ENCODE measurements at regions not wholly inside any gene's neighbourhood (a gene's known extent, or its start where the extent isn't known, plus 50 kb on each side); places are given as distances from the start of the nearest gene placed in this dataset.
"Not testable (repeated sequence)": the region's sequence is repeated elsewhere in the genome, so short reads cannot be mapped to it uniquely, and the experiment has no call there.

GRCh38 chr6:93183531-93183972 is 235.8 kb downstream of the EPHA7 start:
- DNase-seq (ENCODE audit: low spot score), result no peak
- no peak for TF ChIP-seq CTCF (IDR thresholded peaks at IDR 0.05; ENCODE audit: extremely low read depth, missing control alignments)

- TF ChIP-seq CTCF (IDR thresholded peaks at IDR 0.05; ENCODE audit: extremely low read depth, missing control alignments), result no peak
- DNase-seq (ENCODE audit: low spot score), result no peak
Measured at GRCh38 chr6:93182938-93183479, 236.3 kb downstream of the EPHA7 start.

- no peak for DNase-seq (ENCODE audit: low spot score)
- TF ChIP-seq CTCF (IDR thresholded peaks at IDR 0.05; ENCODE audit: extremely low read depth, missing control alignments), result no peak
Measured at GRCh38 chr6:93177918-93178317, 241.4 kb downstream of the EPHA7 start.

GRCh38 chr6:93177438-93177837 is 241.9 kb downstream of the EPHA7 start:
- DNase-seq (ENCODE audit: low spot score), result no peak
- TF ChIP-seq CTCF (IDR thresholded peaks at IDR 0.05; ENCODE audit: extremely low read depth, missing control alignments), result no peak

- peak; percentile 11 for DNase-seq (ENCODE audit: low spot score)
Measured at GRCh38 chr6:93176070-93176469, 243.3 kb downstream of the EPHA7 start.

GRCh38 chr6:93173573-93173972 is 245.8 kb downstream of the EPHA7 start:
- DNase-seq (ENCODE audit: low spot score), result not testable (repeated sequence)

More at GRCh38 chr6:93176070-93176469, 243.3 kb downstream of the EPHA7 start:
- TF ChIP-seq CTCF (IDR thresholded peaks at IDR 0.05; ENCODE audit: extremely low read depth, missing control alignments), result no peak

GRCh38 chr6:93165850-93166430 is 253.4 kb downstream of the EPHA7 start:
- no peak for TF ChIP-seq CTCF (IDR thresholded peaks at IDR 0.05; ENCODE audit: extremely low read depth, missing control alignments)

GRCh38 chr6:93164781-93165180 is 254.6 kb downstream of the EPHA7 start:
- no peak for DNase-seq (ENCODE audit: low spot score)
- TF ChIP-seq CTCF (IDR thresholded peaks at IDR 0.05; ENCODE audit: extremely low read depth, missing control alignments), result no peak

More at GRCh38 chr6:93165850-93166430, 253.4 kb downstream of the EPHA7 start:
- no peak for DNase-seq (ENCODE audit: low spot score)

All from GM20000 (cell line).